HEK293T (cell line): ENCODE measurements at regions not wholly inside any gene's neighbourhood (a gene's known extent, or its start where the extent isn't known, plus 50 kb on each side); places are given as distances from the start of the nearest gene placed in this dataset.

ENCODE experiments used
- FOXM1 ChIP-seq: fragments of 450-650 bp; IDR thresholded peaks from 2 replicates; pipeline ENCODE4 v1.6.1; 2017; ENCODE audit warnings: mild to moderate bottlenecking, borderline replicate concordance
- L3MBTL2 ChIP-seq: fragments of 450-650 bp; conservative IDR thresholded peaks from 2 replicates; pipeline ENCODE4 v1.6.1; 2016; ENCODE audit warnings: mild to moderate bottlenecking
- SP1 ChIP-seq: fragments of 450-650 bp; IDR thresholded peaks from 2 replicates; pipeline ENCODE4 v1.6.1; 2017
- SUZ12 ChIP-seq: fragments of 450-650 bp; IDR thresholded peaks from 2 replicates; pipeline ENCODE4 v1.6.1; 2016; ENCODE audit warnings: mild to moderate bottlenecking
- TARDBP ChIP-seq: fragments of 450-650 bp; IDR thresholded peaks from 2 replicates; pipeline ENCODE4 v1.6.1; 2016

GRCh38 chr3:74445541-74445940 is 168.9 kb downstream of the CNTN3 start:
- TF ChIP-seq SUZ12 = no peak
- no peak for TF ChIP-seq SP1
- TF ChIP-seq TARDBP = no peak
- TF ChIP-seq L3MBTL2 = no peak
- TF ChIP-seq FOXM1 = no peak
